CD14-positive monocyte (primary cell): ENCODE measurements at regions not wholly inside any gene's neighbourhood (a gene's known extent, or its start where the extent isn't known, plus 50 kb on each side); places are given as distances from the start of the nearest gene placed in this dataset.

Experiments
- DNase-seq, 3 donors: peaks; one replicate each; pipeline ENCODE4 v3.0.0-alpha.2; 2011 to 2022
- H2AFZ ChIP-seq: 2 replicates; pipeline ENCODE4 v1.6.0; 2012; ENCODE audit warnings: mild to moderate bottlenecking, low read depth, low read length, inconsistent platforms; ENCODE audit not compliant: insufficient read depth, poor library complexity, severe bottlenecking
- H3K27ac ChIP-seq, 2 donors: 1 replicate in 1 of 2; 2 replicates in 1 of 2; pipeline ENCODE4 v1.5.1; 2012 to 2013; ENCODE audit warnings: low read length in 2 of 2, control low read depth in 1 of 2, inconsistent platforms in 1 of 2, low read depth in 1 of 2, mild to moderate bottlenecking in 1 of 2
- H3K27me3 ChIP-seq, 2 donors: one replicate each; pipeline versions ENCODE4 v1.6.0 to v1.6.1; 2011 to 2013; ENCODE audit warnings: low read length in 2 of 2; ENCODE audit not compliant: control insufficient read depth in 2 of 2, insufficient read depth in 2 of 2
- H3K36me3 ChIP-seq, 2 donors: replicated peaks in 1 of 2; 1 replicate in 1 of 2; 2 replicates in 1 of 2; pipeline versions ENCODE4 v1.5.1 to v1.6.1; 2012 to 2013; ENCODE audit warnings: low read length in 2 of 2, control low read depth in 1 of 2, inconsistent platforms in 1 of 2, mild to moderate bottlenecking in 1 of 2; ENCODE audit not compliant: insufficient read depth in 2 of 2, control insufficient read depth in 1 of 2
- H3K4me1 ChIP-seq, 2 donors: 1 replicate in 1 of 2; 2 replicates in 1 of 2; pipeline versions ENCODE4 v1.5.1 to v1.6.1; 2012 to 2013; ENCODE audit warnings: low read length in 2 of 2, control low read depth in 1 of 2, inconsistent platforms in 1 of 2, mild to moderate bottlenecking in 1 of 2, moderate library complexity in 1 of 2; ENCODE audit not compliant: insufficient read depth in 2 of 2, control insufficient read depth in 1 of 2
- H3K4me2 ChIP-seq: replicated peaks from 2 replicates; pipeline ENCODE3; 2012; ENCODE audit warnings: low read length, moderate library complexity, mild to moderate bottlenecking; ENCODE audit not compliant: poor library complexity, severe bottlenecking; ENCODE audit errors: extremely low read depth
- H3K4me3 ChIP-seq, 3 experiments: fragments of 200-600 bp in 1 of 3; sonication (generic) in 1 of 3; replicated peaks in 1 of 3; 1 replicate in 2 of 3; 2 replicates in 1 of 3; pipeline ENCODE4 v1.5.1; 2011 to 2013; ENCODE audit warnings: low read length in 3 of 3, mild to moderate bottlenecking in 3 of 3, control low read depth in 2 of 3, low read depth in 2 of 3, inconsistent platforms in 1 of 3, moderate library complexity in 1 of 3
- H3K79me2 ChIP-seq: 2 replicates; pipeline ENCODE4 v1.6.0; 2012; ENCODE audit warnings: mild to moderate bottlenecking, control low read depth, inconsistent platforms, low read length, moderate library complexity; ENCODE audit not compliant: insufficient read depth
- H3K9ac ChIP-seq: 2 replicates; pipeline ENCODE4 v1.6.0; 2017; ENCODE audit warnings: low read length, mild to moderate bottlenecking; ENCODE audit not compliant: insufficient read depth, poor library complexity, severe bottlenecking
- H3K9me3 ChIP-seq, 2 donors: replicated peaks in 1 of 2; 1 replicate in 1 of 2; 2 replicates in 1 of 2; pipeline versions ENCODE4 v1.5.1 to v1.6.1; 2012 to 2013; ENCODE audit warnings: low read length in 2 of 2, control low read depth in 1 of 2; ENCODE audit not compliant: control insufficient read depth in 1 of 2, insufficient read depth in 1 of 2
- H4K20me1 ChIP-seq: 2 replicates; pipeline ENCODE4 v1.6.0; 2012; ENCODE audit warnings: mild to moderate bottlenecking, low read length, control low read depth, moderate library complexity; ENCODE audit not compliant: insufficient read depth
- H3K27ac Mint-ChIP-seq, 7 donors: one replicate each; pipeline ENCODE4 v1.8.0; 2020; ENCODE audit warnings: mild to moderate bottlenecking in 7 of 7, mixed read lengths in 7 of 7, moderate library complexity in 6 of 7, inconsistent platforms in 2 of 7
- H3K27me3 Mint-ChIP-seq, 3 donors: one replicate each; pipeline ENCODE4 v1.8.0; 2021 to 2022; ENCODE audit warnings: low read depth in 3 of 3, mild to moderate bottlenecking in 3 of 3, mixed read lengths in 3 of 3, moderate library complexity in 3 of 3, inconsistent platforms in 1 of 3
- H3K36me3 Mint-ChIP-seq, 2 donors: one replicate each; pipeline ENCODE4 v1.8.0; 2020; ENCODE audit warnings: mixed read lengths in 2 of 2, inconsistent platforms in 1 of 2, mild to moderate bottlenecking in 1 of 2
- H3K4me1 Mint-ChIP-seq: one replicate; pipeline ENCODE4 v1.8.0; 2020; ENCODE audit warnings: mild to moderate bottlenecking, mixed read lengths
- H3K4me3 Mint-ChIP-seq, 2 donors: one replicate each; pipeline ENCODE4 v1.8.0; 2020; ENCODE audit warnings: mild to moderate bottlenecking in 2 of 2, mixed read lengths in 2 of 2, moderate library complexity in 1 of 2
- H3K9me3 Mint-ChIP-seq, 7 donors: one replicate each; pipeline ENCODE4 v1.8.0; 2020 to 2022; ENCODE audit warnings: mixed read lengths in 7 of 7, mild to moderate bottlenecking in 6 of 7, moderate library complexity in 6 of 7, inconsistent platforms in 2 of 7
- CTCF ChIP-seq: fragments of 200-600 bp; IDR thresholded peaks from one replicate; pipeline ENCODE4 v1.8.0; 2022; ENCODE audit warnings: antibody characterized with exemption, mild to moderate bottlenecking
- WGBS: methylation state at CpG from one replicate; pipeline ENCODE4 v1.1.5; 2013; ENCODE audit warnings: missing lambda C conversion rate; ENCODE audit not compliant: insufficient coverage; 5-methylcytosine and 5-hydroxymethylcytosine counted together
- intact Hi-C, 2 donors: fragments of 100-400 bp; cut with micrococcal nuclease; formaldehyde crosslinking; loops; one replicate each; pipeline versions ENCODE4 v1.15.0 to v1.15.1; 2023

- no peak overlapping the region for H3K4me3 Mint-ChIP-seq
Observed at GRCh38 chr1:193355178-193355577, 168.8 kb upstream of the B3GALT2 start.

GRCh38 chr1:193348769-193349535 is 162.5 kb upstream of the B3GALT2 start:
- no peak overlapping the region for H3K27ac Mint-ChIP-seq
- Histone ChIP-seq H3K4me1 (no peaks in the 10 kb centered on the region), H3K9me3 (no peaks in the 10 kb centered on the region), H3K4me2 (no peak overlapping the region), H2AFZ (no peak overlapping the region), H3K27me3 (no peaks in the 10 kb centered on the region), H3K4me3 (no peak overlapping the region), H3K79me2 (no peaks in the 10 kb centered on the region), H3K9ac (no peak overlapping the region), H3K27ac (no peak overlapping the region), H3K36me3 (no peaks in the 10 kb centered on the region), H4K20me1 (no peaks in the 10 kb centered on the region)
- H3K9me3 Mint-ChIP-seq: peaks cover 0 to 5% (median 0%) of the 10 kb centered on the region in 7 donors
- no peak for TF ChIP-seq CTCF
- H3K36me3 Mint-ChIP-seq: no peaks in the 10 kb centered on the region
- peaks cover 0 to 1% (median 0%) of the 10 kb centered on the region in 3 donors for H3K27me3 Mint-ChIP-seq
- no peak overlapping the region for H3K4me3 Mint-ChIP-seq
- WGBS: 100% methylated on average over 1 of the region's 3 CpGs
- H3K4me1 Mint-ChIP-seq: no peaks in the 10 kb centered on the region
- DNase-seq: no peak
- intact Hi-C loops: no loop called here

More at GRCh38 chr1:193355178-193355577, 168.8 kb upstream of the B3GALT2 start:
- H3K9me3 Mint-ChIP-seq: peaks cover 0 to 4% (median 0%) of the 10 kb centered on the region in 7 donors
- H3K36me3 Mint-ChIP-seq: no peaks in the 10 kb centered on the region
- no peaks in the 10 kb centered on the region for H4K20me1 ChIP-seq
- peak in 1 of 3 donors; percentile 7 for DNase-seq
- no peak for TF ChIP-seq CTCF
- no peaks in the 10 kb centered on the region for H3K79me2 ChIP-seq
- no peak overlapping the region for H2AFZ ChIP-seq
- peaks cover 1 to 3% (median 2%) of the 10 kb centered on the region in 3 donors for H3K27me3 Mint-ChIP-seq
- H3K4me1 ChIP-seq: peaks cover 5 to 6% of the 10 kb centered on the region in 2 donors
- no peak overlapping the region for H3K27ac ChIP-seq
- no peak overlapping the region for H3K9ac ChIP-seq
- H3K4me3 ChIP-seq: no peak overlapping the region
- WGBS: no CpG with 5 or more reads among the region's 2 CpGs
- H3K27ac Mint-ChIP-seq: no peak overlapping the region
- H3K4me1 Mint-ChIP-seq: peaks cover 8% of the 10 kb centered on the region
- no peaks in the 10 kb centered on the region for H3K36me3 ChIP-seq
- H3K27me3 ChIP-seq: no peaks in the 10 kb centered on the region
- H3K9me3 ChIP-seq: no peaks in the 10 kb centered on the region
- no peak overlapping the region for H3K4me2 ChIP-seq
- intact Hi-C loops: no loop called here
